ENCODE measurements at regions not wholly inside any gene's neighbourhood (a gene's known extent, or its start where the extent isn't known, plus 50 kb on each side); places are given as distances from the start of the nearest gene placed in this dataset.

GRCh38 chr3:140845882-140846281 is 95.8 kb upstream of the SLC25A36 start:
- Histone ChIP-seq H3K27ac (no peak overlapping the region), H3K9me3 (no peaks in the 10 kb centered on the region), H3K27me3 (no peaks in the 10 kb centered on the region), H3K4me3 (no peak overlapping the region), H3K4me1 (no peaks in the 10 kb centered on the region), H3K36me3 (no peaks in the 10 kb centered on the region)
- DNase-seq (ENCODE audit: low spot score), result no peak
- no peak for TF ChIP-seq CTCF (IDR thresholded peaks at IDR 0.05)

DNA sequence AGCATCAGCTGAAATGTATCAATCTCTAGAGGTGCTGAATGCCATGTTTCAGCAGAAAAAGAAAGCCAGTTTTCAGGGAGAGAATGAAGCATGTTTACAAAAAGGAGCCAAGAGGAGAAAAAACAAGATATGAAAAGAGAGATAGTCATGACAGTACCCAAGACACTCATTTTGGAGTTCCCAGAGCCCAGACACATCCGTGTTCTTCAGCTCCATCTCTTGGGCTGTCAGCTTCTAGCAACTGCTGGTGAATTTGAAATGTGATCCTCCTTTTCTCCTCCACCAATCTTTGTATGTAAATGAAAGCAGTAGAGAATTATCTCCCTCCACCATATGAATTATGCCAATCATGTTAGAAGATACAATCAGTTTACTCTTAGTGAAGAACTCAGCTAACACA is 93.0 kb upstream of the SLC25A36 start:
- no peak for TF ChIP-seq CTCF (IDR thresholded peaks at IDR 0.05)
- Histone ChIP-seq H3K27me3 (no peaks in the 10 kb centered on the region), H3K36me3 (no peaks in the 10 kb centered on the region), H3K4me3 (no peak overlapping the region), H3K9me3 (no peaks in the 10 kb centered on the region), H3K4me1 (no peaks in the 10 kb centered on the region), H3K27ac (no peak overlapping the region)
- no peak for DNase-seq (ENCODE audit: low spot score)

DNA sequence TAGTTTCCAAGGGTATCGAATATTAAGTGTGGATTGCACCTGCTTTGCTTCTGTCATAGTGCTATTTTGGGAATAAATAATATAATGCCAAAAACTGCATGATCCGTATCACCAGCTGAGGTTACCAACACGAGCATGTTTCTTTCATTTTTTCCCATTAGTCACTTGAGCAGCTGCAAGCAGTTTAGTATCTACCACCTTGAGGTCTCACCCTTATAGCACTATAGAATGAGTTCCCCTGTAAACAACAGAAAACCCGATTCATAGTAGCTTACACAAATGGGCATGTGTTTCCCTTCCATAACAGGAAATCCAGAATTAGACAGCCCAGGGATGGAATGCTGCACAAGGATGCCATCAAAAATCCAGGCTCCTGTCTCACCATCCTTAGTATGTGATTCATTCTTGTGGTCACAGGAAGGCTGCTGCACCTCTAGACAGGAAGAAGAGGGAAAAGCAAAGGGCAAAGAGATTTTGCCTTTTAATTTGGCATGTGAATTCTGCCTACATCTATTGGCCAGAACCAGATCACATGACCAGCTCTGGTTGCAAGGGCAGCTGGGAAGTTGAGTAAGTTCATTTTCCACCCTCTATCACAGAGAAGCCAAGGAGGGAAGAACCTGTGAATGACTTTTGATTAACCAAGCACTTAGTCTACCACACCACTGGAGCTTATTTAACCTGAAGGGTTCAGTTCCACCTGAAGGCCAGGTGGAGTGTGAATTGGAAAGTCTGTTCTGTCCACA is 91.3 kb upstream of the SLC25A36 start:
- Histone ChIP-seq H3K36me3 (no peaks in the 10 kb centered on the region), H3K4me1 (no peaks in the 10 kb centered on the region), H3K27ac (no peak overlapping the region), H3K27me3 (no peaks in the 10 kb centered on the region), H3K4me3 (no peak overlapping the region), H3K9me3 (no peaks in the 10 kb centered on the region)
- DNase-seq (ENCODE audit: low spot score), result no peak
- no peak for TF ChIP-seq CTCF (IDR thresholded peaks at IDR 0.05)

DNA sequence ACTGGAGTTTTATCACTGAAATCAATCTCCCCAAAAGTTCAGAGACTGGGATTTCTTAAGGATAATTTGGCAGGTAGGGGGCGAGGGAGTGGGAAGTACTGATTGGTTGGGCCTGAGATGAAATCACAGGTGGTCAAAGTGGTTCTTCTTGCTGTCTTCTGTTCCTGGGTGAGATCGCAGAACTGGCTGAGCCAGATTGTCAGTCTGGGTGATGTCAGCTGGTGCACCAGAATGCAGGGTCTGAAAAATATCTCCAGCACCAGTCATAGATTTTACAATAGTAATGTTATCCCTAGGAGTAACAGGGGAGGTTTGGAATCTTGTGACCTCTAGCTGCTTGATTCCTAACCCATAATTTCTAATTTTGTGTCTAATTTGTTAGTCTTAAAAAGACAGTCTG is 86.7 kb upstream of the SLC25A36 start:
- no peak for TF ChIP-seq CTCF (IDR thresholded peaks at IDR 0.05)
- no peak overlapping the region for H3K27ac ChIP-seq
- no peaks in the 10 kb centered on the region for H3K9me3 ChIP-seq
- no peak for DNase-seq (ENCODE audit: low spot score)
- no peaks in the 10 kb centered on the region for H3K36me3 ChIP-seq
- no peak overlapping the region for H3K4me3 ChIP-seq
- H3K4me1 ChIP-seq, result no peaks in the 10 kb centered on the region
- H3K27me3 ChIP-seq, result no peaks in the 10 kb centered on the region

DNA sequence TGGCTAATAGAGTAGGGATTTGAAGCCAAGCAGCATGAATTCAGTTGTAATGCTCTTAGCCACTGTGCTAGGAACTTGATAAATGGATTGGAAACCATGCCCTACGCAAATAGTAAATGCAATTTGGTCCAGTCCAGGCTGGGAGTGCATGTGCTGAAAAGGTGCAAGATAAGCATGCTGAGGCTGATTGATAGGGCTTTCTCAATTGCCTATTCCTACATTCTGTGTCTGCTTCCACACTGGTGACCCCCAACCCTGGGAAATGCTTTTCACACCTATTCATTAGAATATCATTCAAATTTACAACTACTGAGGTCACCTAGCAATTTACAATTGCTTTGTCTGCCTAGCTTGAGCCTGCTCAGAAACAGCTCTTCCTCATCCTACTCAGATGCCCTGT is 84.7 kb upstream of the SLC25A36 start:
- no peak for TF ChIP-seq CTCF (IDR thresholded peaks at IDR 0.05)
- no peak overlapping the region for H3K4me3 ChIP-seq

GRCh38 chr3:140857993-140858392 is 83.6 kb upstream of the SLC25A36 start:
- H3K4me3 ChIP-seq, result no peak overlapping the region
- DNase-seq (ENCODE audit: low spot score), result no peak
- H3K27ac ChIP-seq, result no peak overlapping the region
- no peaks in the 10 kb centered on the region for H3K27me3 ChIP-seq
- no peaks in the 10 kb centered on the region for H3K9me3 ChIP-seq
- TF ChIP-seq CTCF (IDR thresholded peaks at IDR 0.05), result no peak
- H3K4me1 ChIP-seq, result no peaks in the 10 kb centered on the region
- H3K36me3 ChIP-seq, result no peaks in the 10 kb centered on the region

More for the DNA sequence above, 84.7 kb upstream of the SLC25A36 start:
- H3K27me3 ChIP-seq, result no peaks in the 10 kb centered on the region
- no peaks in the 10 kb centered on the region for H3K9me3 ChIP-seq
- no peak overlapping the region for H3K27ac ChIP-seq
- no peak for DNase-seq (ENCODE audit: low spot score)
- no peaks in the 10 kb centered on the region for H3K36me3 ChIP-seq
- no peaks in the 10 kb centered on the region for H3K4me1 ChIP-seq
